DOHH2 (cell line): ENCODE measurements at regions not wholly inside any gene's neighbourhood (a gene's known extent, or its start where the extent isn't known, plus 50 kb on each side); places are given as distances from the start of the nearest gene placed in this dataset.

Experiments used
- H3F3A ChIP-seq: fragments of 200-600 bp; sonication (generic), shearing (Covaris generic); 2 replicates; pipeline ENCODE4 v1.6.0; 2016; ENCODE audit warnings: antibody characterized with exemption, mild to moderate bottlenecking; ENCODE audit not compliant: control insufficient read depth, insufficient read depth
- H3K27ac ChIP-seq: fragments of 200-600 bp; sonication (generic); 2 replicates; pipeline ENCODE4 v1.5.1; 2014; ENCODE audit warnings: low read depth, mild to moderate bottlenecking, low read length, moderate library complexity
- H3K27me3 ChIP-seq: fragments of 200-600 bp; sonication (generic); 2 replicates; pipeline ENCODE4 v1.6.1; 2014; ENCODE audit warnings: mild to moderate bottlenecking, low read length, mixed read lengths; ENCODE audit not compliant: control insufficient read depth
- H3K36me3 ChIP-seq: fragments of 200-600 bp; sonication (generic); 2 replicates; pipeline ENCODE4 v1.6.1; 2014; ENCODE audit warnings: mild to moderate bottlenecking, low read length, moderate library complexity, mixed read lengths; ENCODE audit not compliant: control insufficient read depth
- H3K4me1 ChIP-seq: fragments of 200-600 bp; sonication (generic); 2 replicates; pipeline ENCODE4 v1.6.1; 2014; ENCODE audit warnings: mild to moderate bottlenecking, low read length, mixed read lengths; ENCODE audit not compliant: control insufficient read depth
- H3K4me2 ChIP-seq: fragments of 200-600 bp; sonication (generic); 2 replicates; pipeline ENCODE4 v1.6.0; 2014; ENCODE audit warnings: mild to moderate bottlenecking, low read length, moderate library complexity
- H3K4me3 ChIP-seq: fragments of 200-600 bp; sonication (generic); 2 replicates; pipeline ENCODE4 v1.5.1; 2014; ENCODE audit warnings: mild to moderate bottlenecking, low read length, mixed read lengths
- H3K79me2 ChIP-seq: fragments of 200-600 bp; sonication (generic); 2 replicates; pipeline ENCODE4 v1.6.1; 2014; ENCODE audit warnings: mild to moderate bottlenecking, low read length, mixed read lengths; ENCODE audit not compliant: control insufficient read depth
- H3K9me2 ChIP-seq: fragments of 200-600 bp; sonication (generic); replicated peaks from 2 replicates; pipeline ENCODE4 v1.6.1; 2014; ENCODE audit warnings: mild to moderate bottlenecking, low read length, mixed read lengths; ENCODE audit not compliant: control insufficient read depth
- H3K9me3 ChIP-seq: fragments of 200-600 bp; sonication (generic); 2 replicates; pipeline ENCODE4 v1.6.1; 2014; ENCODE audit warnings: antibody characterized with exemption, low read length, mixed read lengths; ENCODE audit not compliant: control insufficient read depth, insufficient read depth
- H4K20me1 ChIP-seq: fragments of 200-600 bp; sonication (generic); 2 replicates; pipeline ENCODE4 v1.6.0; 2014; ENCODE audit warnings: low read depth, mild to moderate bottlenecking, antibody characterized with exemption, low read length, moderate library complexity; ENCODE audit not compliant: control insufficient read depth, insufficient read depth
- CTCF ChIP-seq: fragments of 200-600 bp; sonication (generic); IDR thresholded peaks from one replicate; pipeline ENCODE4 v1.5.1; 2014; ENCODE audit warnings: antibody characterized with exemption, mild to moderate bottlenecking, low read depth, low read length; ENCODE audit not compliant: poor library complexity, severe bottlenecking
- EZH2phosphoT487 ChIP-seq: fragments of 200-600 bp; sonication (generic); IDR thresholded peaks from 2 replicates; pipeline ENCODE4 v1.6.1; 2017; ENCODE audit warnings: borderline replicate concordance, mild to moderate bottlenecking, antibody characterized with exemption, low read length, moderate library complexity, mixed read lengths

- Histone ChIP-seq H4K20me1 (no peaks in the 10 kb centered on the region), H3K27me3 (0 out of 2 replicates have a peak, but pooled peaks cover under 1% of the 10 kb centered on the region), H3K9me3 (no peaks in the 10 kb centered on the region), H3K36me3 (no peaks in the 10 kb centered on the region), H3K79me2 (no peaks in the 10 kb centered on the region), H3K4me1 (peaks cover 13% of the 10 kb centered on the region), H3K27ac (no peak overlapping the region), H3K4me3 (no peak overlapping the region), H3K9me2 (no peaks in the 10 kb centered on the region), H3K4me2 (no peak overlapping the region), H3F3A (no peaks in the 10 kb centered on the region)
- TF ChIP-seq EZH2phosphoT487 (no peak), CTCF (no peak)
Observed at GRCh38 chr11:119505861-119506260, 82.9 kb upstream of the THY1 start.

- Histone ChIP-seq H3K4me2 (no peak overlapping the region), H3K27me3 (0 out of 2 replicates have a peak, but pooled peaks cover 2% of the 10 kb centered on the region), H3K9me3 (no peaks in the 10 kb centered on the region), H3K4me1 (peaks cover 8% of the 10 kb centered on the region), H3K79me2 (no peaks in the 10 kb centered on the region), H3K36me3 (no peaks in the 10 kb centered on the region), H3K4me3 (no peak overlapping the region), H4K20me1 (no peaks in the 10 kb centered on the region), H3F3A (no peaks in the 10 kb centered on the region), H3K9me2 (no peaks in the 10 kb centered on the region), H3K27ac (no peak overlapping the region)
- no peak for TF ChIP-seq EZH2phosphoT487
- no peak for TF ChIP-seq CTCF
Observed at GRCh38 chr11:119505071-119505470, 82.1 kb upstream of the THY1 start.

- H3K4me2 ChIP-seq: no peak overlapping the region
- H3K9me3 ChIP-seq: no peaks in the 10 kb centered on the region
- H3K4me3 ChIP-seq: no peak overlapping the region
- H3K4me1 ChIP-seq: peaks cover under 1% of the 10 kb centered on the region; the same call in 1 of the 2 replicates
- H3K27ac ChIP-seq: no peak overlapping the region
- H3K27me3 ChIP-seq: 0 out of 2 replicates have a peak, but pooled peaks cover 5% of the 10 kb centered on the region
- H3F3A ChIP-seq: no peaks in the 10 kb centered on the region
- no peaks in the 10 kb centered on the region for H3K79me2 ChIP-seq
- H3K9me2 ChIP-seq: no peaks in the 10 kb centered on the region
- no peaks in the 10 kb centered on the region for H4K20me1 ChIP-seq
- TF ChIP-seq CTCF: no peak
- H3K36me3 ChIP-seq: no peaks in the 10 kb centered on the region
Observed at GRCh38 chr11:119504371-119504770, 81.4 kb upstream of the THY1 start.
